ENCODE measurements at regions not wholly inside any gene's neighbourhood (a gene's known extent, or its start where the extent isn't known, plus 50 kb on each side); places are given as distances from the start of the nearest gene placed in this dataset.

- TF ChIP-seq BRD4 (IDR thresholded peaks at IDR 0.05) (no peak), SMC3 (conservative IDR thresholded peaks at IDR 0.05; ENCODE audit: insufficient read depth, low read depth, low read length) (no peak), BDP1 (IDR thresholded peaks at IDR 0.05; ENCODE audit: insufficient read depth, insufficient read length) (no peak), POLR3G (IDR thresholded peaks at IDR 0.05; ENCODE audit: extremely low read depth, insufficient read length, insufficient replicate concordance) (no peak), RBM22 (IDR thresholded peaks at IDR 0.05; ENCODE audit: low read depth, low read length, poor library complexity, severe bottlenecking) (no peak)
- TF ChIP-seq, protein P1, sequence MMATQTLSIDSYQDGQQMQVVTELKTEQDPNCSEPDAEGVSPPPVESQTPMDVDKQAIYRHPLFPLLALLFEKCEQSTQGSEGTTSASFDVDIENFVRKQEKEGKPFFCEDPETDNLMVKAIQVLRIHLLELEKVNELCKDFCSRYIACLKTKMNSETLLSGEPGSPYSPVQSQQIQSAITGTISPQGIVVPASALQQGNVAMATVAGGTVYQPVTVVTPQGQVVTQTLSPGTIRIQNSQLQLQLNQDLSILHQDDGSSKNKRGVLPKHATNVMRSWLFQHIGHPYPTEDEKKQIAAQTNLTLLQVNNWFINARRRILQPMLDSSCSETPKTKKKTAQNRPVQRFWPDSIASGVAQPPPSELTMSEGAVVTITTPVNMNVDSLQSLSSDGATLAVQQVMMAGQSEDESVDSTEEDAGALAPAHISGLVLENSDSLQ (IDR thresholded peaks at IDR 0.05) = no peak
Observed at GRCh38 chr5:159518371-159518770, 188.1 kb upstream of the IL12B start (continued).

- Histone ChIP-seq H3K36me3 (ENCODE audit: control insufficient read depth, insufficient read depth, low read length) (no peaks in the 10 kb centered on the region), H3K27ac (ENCODE audit: extremely low read depth, low read depth, low read length) (no peak overlapping the region), H3K9ac (ENCODE audit: insufficient read depth in 1 of 2, low read depth in 2 of 2, low read length in 2 of 2) (no peak overlapping the region), H4K20me1 (replicated peaks; ENCODE audit: control insufficient read depth, insufficient read depth, low read length) (no peaks in the 10 kb centered on the region), H2AFZ (ENCODE audit: low read depth, low read length) (no peak overlapping the region), H3K79me2 (ENCODE audit: control insufficient read depth, insufficient read depth, low read length) (no peaks in the 10 kb centered on the region), H3K27me3 (ENCODE audit: control insufficient read depth in 2 of 2, insufficient read depth in 2 of 2, low read length in 2 of 2) (peaks cover 4 to 6% of the 10 kb centered on the region in 2 experiments; a peak in 1 of 5 replicates), H3K9me1 (ENCODE audit: control insufficient read depth, insufficient read depth, low read length) (no peaks in the 10 kb centered on the region), H3K4me2 (ENCODE audit: insufficient read depth, low read length) (no peak overlapping the region), H3K4me3 (no peak overlapping the region), H3K4me1 (replicated peaks in 1 of 2; ENCODE audit: control insufficient read depth in 2 of 2, insufficient read depth in 2 of 2, low read length in 2 of 2) (no peaks in the 10 kb centered on the region), H3K9me3 (replicated peaks; ENCODE audit: control insufficient read depth, insufficient read depth, low read depth, low read length) (no peaks in the 10 kb centered on the region)
- POLR2A ChIA-PET = no interaction called here
- no peak for DNase-seq (ENCODE audit: extremely low read depth in 1 of 4, low spot score in 3 of 4)
- FAIRE-seq = no peak
- intact Hi-C loops (cut with micrococcal nuclease) = loop anchor here (5.0 to 10.0 kb wide), 4 partner anchors 145 to 468 kb away; partner anchors contain the start of gene ADRA1B
- CTCF ChIA-PET (ENCODE audit: low intra/inter-chr PET ratio) = interaction anchor here (0.6 kb wide), 1 partner anchor 18 kb away, joined by 5 read pairs; no protein-coding TSS in a partner anchor
- TF ChIP-seq BCL6 (CRISPR knock-in tag; IDR thresholded peaks at IDR 0.05) (no peak), DPF2 (IDR thresholded peaks at IDR 0.05) (no peak), RFX7 (CRISPR knock-in tag; IDR thresholded peaks at IDR 0.05) (no peak), SMARCA4 (IDR thresholded peaks at IDR 0.05) (no peak), SMARCE1 (IDR thresholded peaks at IDR 0.05) (no peak), ZNF124 (CRISPR knock-in tag; IDR thresholded peaks at IDR 0.05) (no peak)
- in situ Hi-C loops (cut with MboI) = no loop called here
- no TSS peak for BruUV-seq (replicated peaks)
- WGBS (ENCODE audit: insufficient coverage, low coverage, missing lambda C conversion rate) = 8% methylated on average over 6 of the region's 7 CpGs
- no peak for ATAC-seq
Observed at GRCh38 chr5:159519365-159519764, 189.1 kb upstream of the IL12B start.
